ENCODE measurements at regions not wholly inside any gene's neighbourhood (a gene's known extent, or its start where the extent isn't known, plus 50 kb on each side); places are given as distances from the start of the nearest gene placed in this dataset.
A peak's percentile ranks its signal among the peaks of the same experiment; 100 is the strongest.

GRCh38 chr20:4601630-4602296 is 84.5 kb upstream of the PRNP start:
- no peak for TF ChIP-seq CTCF (IDR thresholded peaks at IDR 0.05; ENCODE audit: insufficient read depth, low read length)
- DNase-seq (ENCODE audit: low read depth): no peak
- no peak overlapping the region for H3K4me3 ChIP-seq (ENCODE audit: low read depth, low read length)

- DNase-seq (ENCODE audit: low read depth): no peak
- no peak for TF ChIP-seq CTCF (IDR thresholded peaks at IDR 0.05; ENCODE audit: insufficient read depth, low read length)
- H3K4me3 ChIP-seq (ENCODE audit: low read depth, low read length): no peak overlapping the region
Measured at GRCh38 chr20:4600308-4601014, 85.8 kb upstream of the PRNP start.

- TF ChIP-seq CTCF (IDR thresholded peaks at IDR 0.05; ENCODE audit: insufficient read depth, low read length): no peak
- no peak overlapping the region for H3K4me3 ChIP-seq (ENCODE audit: low read depth, low read length)
- DNase-seq (ENCODE audit: low read depth): no peak
Measured at GRCh38 chr20:4597215-4597614, 89.0 kb upstream of the PRNP start.

GRCh38 chr20:4593149-4593525 is 93.1 kb upstream of the PRNP start:
- H3K4me3 ChIP-seq (ENCODE audit: low read depth, low read length): no peak overlapping the region
- no peak for TF ChIP-seq CTCF (IDR thresholded peaks at IDR 0.05; ENCODE audit: insufficient read depth, low read length)

GRCh38 chr20:4592316-4593148 is 93.7 kb upstream of the PRNP start:
- peak; percentile 16 for DNase-seq (ENCODE audit: low read depth)
- H3K4me3 ChIP-seq (ENCODE audit: low read depth, low read length): peak overlapping the region; percentile 54
- peak; percentile 63 for TF ChIP-seq CTCF (IDR thresholded peaks at IDR 0.05; ENCODE audit: insufficient read depth, low read length)

More at GRCh38 chr20:4593149-4593525, 93.1 kb upstream of the PRNP start:
- DNase-seq (ENCODE audit: low read depth): no peak

GRCh38 chr20:4591975-4592315 is 94.3 kb upstream of the PRNP start:
- no peak for DNase-seq (ENCODE audit: low read depth)
- no peak overlapping the region for H3K4me3 ChIP-seq (ENCODE audit: low read depth, low read length)
- TF ChIP-seq CTCF (IDR thresholded peaks at IDR 0.05; ENCODE audit: insufficient read depth, low read length): no peak

Data from fibroblast of the aortic adventitia (primary cell).